Endodermal cell (in vitro differentiated cells): ENCODE measurements at regions not wholly inside any gene's neighbourhood (a gene's known extent, or its start where the extent isn't known, plus 50 kb on each side); places are given as distances from the start of the nearest gene placed in this dataset.

Experiments
- DNase-seq: peaks from one replicate; pipeline ENCODE4 v3.0.0-alpha.2; 2017
- H3K27ac ChIP-seq: 2 replicates; pipeline ENCODE4 v1.5.1; 2013; ENCODE audit warnings: mild to moderate bottlenecking, low read depth, low read length, moderate library complexity
- H3K27me3 ChIP-seq: 2 replicates; pipeline ENCODE4 v1.6.1; 2013; ENCODE audit warnings: mild to moderate bottlenecking, low read length, moderate library complexity; ENCODE audit not compliant: insufficient read depth, control insufficient read depth, poor library complexity, severe bottlenecking
- H3K36me3 ChIP-seq: 2 replicates; pipeline ENCODE4 v1.7.0; 2013; ENCODE audit warnings: mild to moderate bottlenecking, low read length, moderate library complexity; ENCODE audit not compliant: control insufficient read depth, insufficient read depth
- H3K4me1 ChIP-seq: one replicate; pipeline ENCODE4 v1.7.0; 2013; ENCODE audit warnings: low read length; ENCODE audit not compliant: control insufficient read depth, insufficient read depth
- H3K4me3 ChIP-seq: 2 replicates; pipeline ENCODE4 v1.5.1; 2013; ENCODE audit warnings: mild to moderate bottlenecking, low read length, moderate library complexity
- H3K9ac ChIP-seq: 2 replicates; pipeline ENCODE4 v1.6.1; 2013; ENCODE audit warnings: mild to moderate bottlenecking, low read length, moderate library complexity; ENCODE audit not compliant: poor library complexity, severe bottlenecking; ENCODE audit errors: extremely low read depth
- H3K9me3 ChIP-seq: 2 replicates; pipeline ENCODE4 v1.6.1; 2013; ENCODE audit warnings: mild to moderate bottlenecking, low read length, moderate library complexity; ENCODE audit not compliant: control insufficient read depth
- H3K27ac Mint-ChIP-seq: 2 replicates; pipeline ENCODE4 v1.8.0; 2020; ENCODE audit warnings: mixed read lengths
- H3K27me3 Mint-ChIP-seq: 2 replicates; pipeline ENCODE4 v1.8.0; 2021; ENCODE audit warnings: mild to moderate bottlenecking, mixed read lengths; ENCODE audit not compliant: insufficient read depth
- H3K36me3 Mint-ChIP-seq: 2 replicates; pipeline ENCODE4 v1.8.0; 2020; ENCODE audit warnings: low read depth, mixed read lengths
- H3K4me1 Mint-ChIP-seq: 2 replicates; pipeline ENCODE4 v1.8.0; 2020; ENCODE audit warnings: mixed read lengths
- H3K4me3 Mint-ChIP-seq: 2 replicates; pipeline ENCODE4 v1.8.0; 2020; ENCODE audit warnings: mild to moderate bottlenecking, moderate library complexity, mixed read lengths
- H3K9me3 Mint-ChIP-seq: 2 replicates; pipeline ENCODE4 v1.8.0; 2020; ENCODE audit warnings: mild to moderate bottlenecking, mixed read lengths
- CTCF ChIP-seq: fragments of 200-600 bp; sonication (generic); conservative IDR thresholded peaks from 2 replicates; pipeline ENCODE4 v1.5.0; 2021; ENCODE audit warnings: antibody characterized with exemption, mild to moderate bottlenecking
- WGBS, 2 experiments: methylation state at CpG; one replicate each; pipeline versions ENCODE4 v1.1.5 to v1.1.7; 2013; ENCODE audit warnings: missing lambda C conversion rate in 2 of 2, mixed read lengths in 1 of 2; ENCODE audit not compliant: insufficient coverage in 1 of 2, insufficient read length in 1 of 2; 5-methylcytosine and 5-hydroxymethylcytosine counted together

- no peak overlapping the region for H3K9ac ChIP-seq
- H3K27me3 ChIP-seq, result no peaks in the 10 kb centered on the region
- H3K4me1 Mint-ChIP-seq, result no peaks in the 10 kb centered on the region
- no peak for DNase-seq
- H3K4me3 Mint-ChIP-seq, result no peak overlapping the region
- H3K36me3 ChIP-seq, result no peaks in the 10 kb centered on the region
- 100% methylated on average over 1 of the region's 2 CpGs for WGBS, 2 experiments
- no peaks in the 10 kb centered on the region for H3K36me3 Mint-ChIP-seq
- peaks cover 21% of the 10 kb centered on the region for H3K9me3 Mint-ChIP-seq
- no peak for TF ChIP-seq CTCF
- peaks cover 7% of the 10 kb centered on the region for H3K9me3 ChIP-seq
- H3K27ac ChIP-seq, result no peak overlapping the region
- no peaks in the 10 kb centered on the region for H3K4me1 ChIP-seq
- no peaks in the 10 kb centered on the region for H3K27me3 Mint-ChIP-seq
- H3K27ac Mint-ChIP-seq, result no peak overlapping the region
- no peak overlapping the region for H3K4me3 ChIP-seq
These were observed 59.6 kb upstream of the LTBP1 start for GRCh38 chr2:32887125-32887524.

- TF ChIP-seq CTCF, result no peak
- Mint-ChIP-seq H3K4me1 (peaks cover 7% of the 10 kb centered on the region), H3K9me3 (peaks cover 6% of the 10 kb centered on the region), H3K27me3 (peaks cover 9% of the 10 kb centered on the region), H3K36me3 (no peaks in the 10 kb centered on the region), H3K4me3 (no peak overlapping the region), H3K27ac (no peak overlapping the region)
- no peaks in the 10 kb centered on the region for H3K4me1 ChIP-seq
- no peak overlapping the region for H3K4me3 ChIP-seq
- peaks cover 10% of the 10 kb centered on the region for H3K9me3 ChIP-seq
- no peak overlapping the region for H3K9ac ChIP-seq
- DNase-seq, result no peak
- no peaks in the 10 kb centered on the region for H3K36me3 ChIP-seq
- no peak overlapping the region for H3K27ac ChIP-seq
- WGBS, 2 experiments, result 90 to 94% methylated on average over 3 to 4 of the region's 4 CpGs
- H3K27me3 ChIP-seq, result no peaks in the 10 kb centered on the region
These were observed 52.5 kb upstream of the LTBP1 start for GRCh38 chr2:32894119-32894728.

- H3K4me3 Mint-ChIP-seq, result no peak overlapping the region
- TF ChIP-seq CTCF, result no peak
- H3K27ac Mint-ChIP-seq, result no peak overlapping the region
- no peak for DNase-seq
- no peak overlapping the region for H3K27ac ChIP-seq
- H3K9ac ChIP-seq, result no peak overlapping the region
- H3K9me3 ChIP-seq, result peaks cover 10% of the 10 kb centered on the region
- H3K36me3 ChIP-seq, result no peaks in the 10 kb centered on the region
- H3K27me3 ChIP-seq, result no peaks in the 10 kb centered on the region
- 90% methylated on average over 1 of the region's 1 CpG; no CpG with 5 or more reads in 1 of the 2 experiments for WGBS, 2 experiments
- no peak overlapping the region for H3K4me3 ChIP-seq
- H3K4me1 ChIP-seq, result no peaks in the 10 kb centered on the region
- peaks cover 9% of the 10 kb centered on the region for H3K27me3 Mint-ChIP-seq
- peaks cover 6% of the 10 kb centered on the region for H3K9me3 Mint-ChIP-seq
- no peaks in the 10 kb centered on the region for H3K36me3 Mint-ChIP-seq
- H3K4me1 Mint-ChIP-seq, result peaks cover 7% of the 10 kb centered on the region
These were observed 51.3 kb upstream of the LTBP1 start for GRCh38 chr2:32895424-32895823.
